GM23248 (cell line): ENCODE measurements at regions not wholly inside any gene's neighbourhood (a gene's known extent, or its start where the extent isn't known, plus 50 kb on each side); places are given as distances from the start of the nearest gene placed in this dataset.

ENCODE experiments used
- DNase-seq: peaks from one replicate; pipeline ENCODE4 v3.0.0-alpha.2; 2015
- H2AFZ ChIP-seq: fragments of 200-600 bp; sonication (generic); 2 replicates; pipeline ENCODE4 v1.6.1; 2016; ENCODE audit warnings: antibody characterized with exemption
- H3F3A ChIP-seq: fragments of 200-600 bp; sonication (generic); 2 replicates; pipeline ENCODE4 v1.6.1; 2016; ENCODE audit warnings: mild to moderate bottlenecking, antibody characterized with exemption, mixed run types; ENCODE audit not compliant: insufficient read depth
- H3K27ac ChIP-seq: fragments of 200-600 bp; sonication (generic); 2 replicates; pipeline ENCODE4 v1.5.1; 2016; ENCODE audit warnings: mild to moderate bottlenecking
- H3K27me3 ChIP-seq: fragments of 200-600 bp; sonication (generic); replicated peaks from 2 replicates; pipeline ENCODE4 v1.6.1; 2016; ENCODE audit warnings: mild to moderate bottlenecking; ENCODE audit not compliant: insufficient read depth
- H3K36me3 ChIP-seq: fragments of 200-600 bp; sonication (generic); 2 replicates; pipeline ENCODE4 v1.6.1; 2016; ENCODE audit warnings: low read depth, mild to moderate bottlenecking
- H3K4me1 ChIP-seq: fragments of 200-600 bp; sonication (generic); 2 replicates; pipeline ENCODE4 v1.6.1; 2016; ENCODE audit warnings: mild to moderate bottlenecking; ENCODE audit not compliant: insufficient read depth
- H3K4me2 ChIP-seq: fragments of 200-600 bp; sonication (generic); one replicate; pipeline ENCODE4 v1.6.1; 2016; ENCODE audit warnings: mild to moderate bottlenecking; ENCODE audit not compliant: unreplicated experiment
- H3K4me3 ChIP-seq: fragments of 200-600 bp; sonication (generic); 2 replicates; pipeline ENCODE4 v1.5.1; 2016; ENCODE audit warnings: mild to moderate bottlenecking
- H3K79me2 ChIP-seq: fragments of 200-600 bp; sonication (generic); 2 replicates; pipeline ENCODE4 v1.6.1; 2016; ENCODE audit warnings: mild to moderate bottlenecking; ENCODE audit not compliant: insufficient read depth
- H3K9ac ChIP-seq: fragments of 200-600 bp; sonication (generic); 2 replicates; pipeline ENCODE4 v1.6.1; 2016; ENCODE audit warnings: mild to moderate bottlenecking
- H3K9me2 ChIP-seq: fragments of 200-600 bp; sonication (generic); 2 replicates; pipeline ENCODE4 v1.6.1; 2016; ENCODE audit warnings: mixed run types, mild to moderate bottlenecking, moderate library complexity; ENCODE audit not compliant: insufficient read depth
- H3K9me3 ChIP-seq: fragments of 200-600 bp; sonication (generic); one replicate; pipeline ENCODE4 v1.6.1; 2017; ENCODE audit warnings: low read depth
- H4K20me1 ChIP-seq: fragments of 200-600 bp; sonication (generic); 2 replicates; pipeline ENCODE4 v1.6.0; 2016; ENCODE audit not compliant: insufficient read depth
- EZH2 ChIP-seq: fragments of 200-600 bp; sonication (generic); IDR thresholded peaks from 2 replicates; pipeline ENCODE4 v1.6.1; 2018; ENCODE audit warnings: antibody characterized with exemption, mild to moderate bottlenecking; ENCODE audit not compliant: insufficient read depth, poor library complexity, severe bottlenecking
- EZH2phosphoT487 ChIP-seq: fragments of 200-600 bp; sonication (generic); IDR thresholded peaks from 2 replicates; pipeline ENCODE4 v1.6.1; 2018; ENCODE audit warnings: antibody characterized with exemption, moderate library complexity, mild to moderate bottlenecking, low read depth; ENCODE audit not compliant: insufficient read depth
- WGBS, 2 experiments: methylation state at CpG; one replicate each; pipeline ENCODE4 v1.1.6; 2015 to 2017; ENCODE audit warnings: low lambda C conversion rate in 2 of 2, low coverage in 1 of 2; ENCODE audit errors: missing lambda C conversion rate in 2 of 2; 5-methylcytosine and 5-hydroxymethylcytosine counted together
- in situ Hi-C: fragments of 300-500 bp; cut with MboI; formaldehyde crosslinking; loops from 2 replicates; pipeline ENCODE4 v1.15.0; 2020

GRCh38 chr3:187995043-187995400 lies 158.9 kb upstream of the LPP start:
- H3K36me3 ChIP-seq: no peaks in the 10 kb centered on the region
- H3K4me1 ChIP-seq: peaks cover 34% of the 10 kb centered on the region
- H3K27me3 ChIP-seq: no peaks in the 10 kb centered on the region
- peaks cover 25% of the 10 kb centered on the region for H3F3A ChIP-seq
- H3K4me2 ChIP-seq: peak overlapping the region; percentile 77
- H3K9ac ChIP-seq: no peak overlapping the region
- no peak for TF ChIP-seq EZH2phosphoT487
- TF ChIP-seq EZH2: no peak
- DNase-seq: no peak
- no peaks in the 10 kb centered on the region for H4K20me1 ChIP-seq
- H3K4me3 ChIP-seq: no peak overlapping the region
- H3K27ac ChIP-seq: peak overlapping the region; percentile 74
- H3K9me2 ChIP-seq: no peaks in the 10 kb centered on the region
- H3K9me3 ChIP-seq: no peaks in the 10 kb centered on the region
- H3K79me2 ChIP-seq: no peaks in the 10 kb centered on the region
- H2AFZ ChIP-seq: peak overlapping the region; percentile 40; the same call in 1 of the 2 replicates
- in situ Hi-C loops: no loop called here

- H3K27ac ChIP-seq: no peak overlapping the region
- no peaks in the 10 kb centered on the region for H3K36me3 ChIP-seq
Observed at GRCh38 chr3:187995667-187996066, 158.3 kb upstream of the LPP start.

DNA sequence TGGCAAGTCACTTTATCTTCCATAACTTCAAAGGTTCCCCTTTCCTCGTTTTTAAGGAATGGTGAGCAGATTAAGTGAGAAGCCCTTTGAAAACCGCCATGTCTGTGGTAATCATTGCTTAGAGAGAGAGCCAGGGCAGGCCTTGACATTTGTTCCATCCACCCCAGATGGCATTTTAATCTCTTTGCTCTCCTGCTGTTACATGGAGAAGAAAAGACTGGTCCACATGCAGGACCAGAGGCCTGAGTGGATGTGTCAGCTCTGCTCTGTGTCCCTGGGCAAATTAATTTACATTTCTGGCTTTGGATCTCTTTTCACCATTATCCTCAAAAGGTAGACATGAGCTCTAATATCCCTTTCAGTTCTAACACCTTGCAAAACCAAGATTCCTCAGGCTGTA lies 157.3 kb upstream of the LPP start:
- H3F3A ChIP-seq: peaks cover 25% of the 10 kb centered on the region
- H2AFZ ChIP-seq: no peak overlapping the region
- H3K4me2 ChIP-seq: no peak overlapping the region
- in situ Hi-C loops: no loop called here
- WGBS, 2 experiments: 94 to 97% methylated on average over 2 of the region's 2 CpGs
- H4K20me1 ChIP-seq: no peaks in the 10 kb centered on the region
- no peaks in the 10 kb centered on the region for H3K9me2 ChIP-seq
- no peak overlapping the region for H3K27ac ChIP-seq
- no peaks in the 10 kb centered on the region for H3K9me3 ChIP-seq
- no peak for DNase-seq
- no peak overlapping the region for H3K9ac ChIP-seq
- no peaks in the 10 kb centered on the region for H3K36me3 ChIP-seq
- H3K4me3 ChIP-seq: no peak overlapping the region
- H3K79me2 ChIP-seq: no peaks in the 10 kb centered on the region
- peaks cover 34% of the 10 kb centered on the region for H3K4me1 ChIP-seq
- no peaks in the 10 kb centered on the region for H3K27me3 ChIP-seq
- TF ChIP-seq EZH2phosphoT487 (no peak), EZH2 (no peak)

More at GRCh38 chr3:187995667-187996066, 158.3 kb upstream of the LPP start:
- H3K4me1 ChIP-seq: peaks cover 34% of the 10 kb centered on the region
- no peaks in the 10 kb centered on the region for H3K79me2 ChIP-seq
- in situ Hi-C loops: no loop called here
- H3K9me2 ChIP-seq: no peaks in the 10 kb centered on the region
- no peak overlapping the region for H3K4me3 ChIP-seq
- H2AFZ ChIP-seq: no peak overlapping the region
- no peaks in the 10 kb centered on the region for H4K20me1 ChIP-seq
- no peaks in the 10 kb centered on the region for H3K27me3 ChIP-seq
- peaks cover 25% of the 10 kb centered on the region for H3F3A ChIP-seq
- DNase-seq: peak; percentile 16
- no peaks in the 10 kb centered on the region for H3K9me3 ChIP-seq
- H3K4me2 ChIP-seq: no peak overlapping the region
- TF ChIP-seq EZH2: no peak
- no peak for TF ChIP-seq EZH2phosphoT487
- H3K9ac ChIP-seq: no peak overlapping the region

DNA sequence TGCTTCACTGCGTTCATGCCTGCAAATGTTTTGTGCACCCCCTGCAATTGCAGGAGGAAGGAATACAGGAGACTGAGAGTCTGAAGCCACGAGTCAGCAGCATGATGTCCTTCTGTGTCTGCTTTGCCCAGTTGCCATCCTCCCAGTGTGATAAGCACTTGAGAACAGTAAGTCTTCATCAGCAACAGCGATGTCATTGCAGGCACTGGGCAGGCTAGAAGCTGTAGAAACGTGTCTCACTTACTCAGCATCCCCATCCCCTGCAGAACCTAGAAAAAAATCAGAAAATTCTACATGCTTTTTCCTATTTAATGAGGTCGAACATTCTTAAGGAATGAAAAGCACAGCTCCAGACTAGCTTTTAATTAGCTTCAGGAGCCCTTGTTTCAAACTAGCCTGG lies 156.5 kb upstream of the LPP start:
- Histone ChIP-seq H3K27me3 (no peaks in the 10 kb centered on the region), H3F3A (peaks cover 25% of the 10 kb centered on the region), H3K36me3 (no peaks in the 10 kb centered on the region), H3K9ac (no peak overlapping the region), H3K9me2 (no peaks in the 10 kb centered on the region), H3K4me3 (no peak overlapping the region), H2AFZ (no peak overlapping the region), H3K4me1 (peaks cover 34% of the 10 kb centered on the region), H3K4me2 (no peak overlapping the region), H3K79me2 (no peaks in the 10 kb centered on the region), H4K20me1 (no peaks in the 10 kb centered on the region), H3K9me3 (no peaks in the 10 kb centered on the region), H3K27ac (no peak overlapping the region)
- TF ChIP-seq EZH2phosphoT487 (no peak), EZH2 (no peak)
- in situ Hi-C loops: no loop called here
- WGBS, 2 experiments: 41 to 59% methylated on average over 5 of the region's 5 CpGs
- peak; percentile 73 for DNase-seq

- Histone ChIP-seq H3K4me1 (peaks cover 34% of the 10 kb centered on the region), H3K9ac (no peak overlapping the region), H3K36me3 (no peaks in the 10 kb centered on the region), H3K27ac (no peak overlapping the region), H4K20me1 (no peaks in the 10 kb centered on the region), H2AFZ (no peak overlapping the region), H3K4me3 (no peak overlapping the region), H3K9me2 (no peaks in the 10 kb centered on the region), H3K27me3 (no peaks in the 10 kb centered on the region), H3F3A (peaks cover 25% of the 10 kb centered on the region), H3K79me2 (no peaks in the 10 kb centered on the region), H3K4me2 (no peak overlapping the region), H3K9me3 (no peaks in the 10 kb centered on the region)
- WGBS, 2 experiments: 89 to 91% methylated on average over 9 of the region's 9 CpGs
- TF ChIP-seq EZH2 (no peak), EZH2phosphoT487 (no peak)
- in situ Hi-C loops: no loop called here
- DNase-seq: no peak
Observed at GRCh38 chr3:187997946-187998561, 155.9 kb upstream of the LPP start.
